ENCODE measurements at regions not wholly inside any gene's neighbourhood (a gene's known extent, or its start where the extent isn't known, plus 50 kb on each side); places are given as distances from the start of the nearest gene placed in this dataset.

GRCh38 chr4:176587920-176588319 is 204.8 kb downstream of the VEGFC start:
- TF ChIP-seq, protein P1, sequence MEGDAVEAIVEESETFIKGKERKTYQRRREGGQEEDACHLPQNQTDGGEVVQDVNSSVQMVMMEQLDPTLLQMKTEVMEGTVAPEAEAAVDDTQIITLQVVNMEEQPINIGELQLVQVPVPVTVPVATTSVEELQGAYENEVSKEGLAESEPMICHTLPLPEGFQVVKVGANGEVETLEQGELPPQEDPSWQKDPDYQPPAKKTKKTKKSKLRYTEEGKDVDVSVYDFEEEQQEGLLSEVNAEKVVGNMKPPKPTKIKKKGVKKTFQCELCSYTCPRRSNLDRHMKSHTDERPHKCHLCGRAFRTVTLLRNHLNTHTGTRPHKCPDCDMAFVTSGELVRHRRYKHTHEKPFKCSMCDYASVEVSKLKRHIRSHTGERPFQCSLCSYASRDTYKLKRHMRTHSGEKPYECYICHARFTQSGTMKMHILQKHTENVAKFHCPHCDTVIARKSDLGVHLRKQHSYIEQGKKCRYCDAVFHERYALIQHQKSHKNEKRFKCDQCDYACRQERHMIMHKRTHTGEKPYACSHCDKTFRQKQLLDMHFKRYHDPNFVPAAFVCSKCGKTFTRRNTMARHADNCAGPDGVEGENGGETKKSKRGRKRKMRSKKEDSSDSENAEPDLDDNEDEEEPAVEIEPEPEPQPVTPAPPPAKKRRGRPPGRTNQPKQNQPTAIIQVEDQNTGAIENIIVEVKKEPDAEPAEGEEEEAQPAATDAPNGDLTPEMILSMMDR (conservative IDR thresholded peaks at IDR 0.05): no peak
- no peak overlapping the region for H3K27ac ChIP-seq

GRCh38 chr4:176588436-176588835 is 204.3 kb downstream of the VEGFC start:
- TF ChIP-seq, protein P1 (conservative IDR thresholded peaks at IDR 0.05): no peak

GRCh38 chr4:176592976-176593670 is 199.6 kb downstream of the VEGFC start:
- TF ChIP-seq, protein P1 (conservative IDR thresholded peaks at IDR 0.05): no peak
- H3K27ac ChIP-seq: no peak overlapping the region

More at GRCh38 chr4:176588436-176588835, 204.3 kb downstream of the VEGFC start:
- no peak overlapping the region for H3K27ac ChIP-seq

DNA sequence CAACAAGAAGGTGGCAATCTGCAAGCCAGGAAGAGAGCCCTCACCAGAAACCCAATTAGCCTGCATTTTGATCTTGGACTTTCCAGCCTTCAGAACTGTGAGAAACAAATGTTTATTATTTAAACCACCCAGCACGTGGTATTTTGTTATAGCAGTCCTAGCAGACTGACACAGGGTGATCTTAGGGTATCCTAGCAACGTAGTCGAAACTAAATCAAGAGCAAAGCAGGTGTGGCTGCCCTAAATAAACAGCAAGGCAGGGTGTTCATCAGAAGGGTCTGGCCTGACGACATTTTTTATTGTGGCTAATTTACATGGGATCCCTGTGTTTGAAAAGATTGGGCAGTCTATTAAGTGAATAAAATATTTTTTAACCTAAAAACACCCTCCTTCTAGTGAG is 198.8 kb downstream of the VEGFC start:
- TF ChIP-seq, protein P1 (conservative IDR thresholded peaks at IDR 0.05): no peak
- H3K27ac ChIP-seq: no peak overlapping the region

DNA sequence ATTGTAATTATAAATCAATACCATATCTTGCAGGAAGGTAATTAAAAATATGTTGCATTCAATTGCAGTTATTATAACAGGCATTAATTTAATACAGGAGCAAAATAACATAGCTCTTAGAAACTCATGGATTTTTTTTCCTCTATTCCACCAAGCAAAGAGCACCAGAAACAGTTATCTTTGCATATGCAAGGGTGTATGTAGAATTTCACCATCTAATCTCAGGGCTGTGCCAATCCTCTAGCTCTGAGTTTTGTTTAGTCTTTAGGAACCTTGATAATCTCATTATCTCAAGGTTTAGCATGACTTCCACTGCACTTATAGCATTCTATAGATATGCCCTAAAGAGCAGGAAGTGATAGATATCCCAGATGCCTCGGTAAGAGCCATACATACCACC is 197.5 kb downstream of the VEGFC start:
- TF ChIP-seq, protein P1 (conservative IDR thresholded peaks at IDR 0.05): no peak
- no peak overlapping the region for H3K27ac ChIP-seq

DNA sequence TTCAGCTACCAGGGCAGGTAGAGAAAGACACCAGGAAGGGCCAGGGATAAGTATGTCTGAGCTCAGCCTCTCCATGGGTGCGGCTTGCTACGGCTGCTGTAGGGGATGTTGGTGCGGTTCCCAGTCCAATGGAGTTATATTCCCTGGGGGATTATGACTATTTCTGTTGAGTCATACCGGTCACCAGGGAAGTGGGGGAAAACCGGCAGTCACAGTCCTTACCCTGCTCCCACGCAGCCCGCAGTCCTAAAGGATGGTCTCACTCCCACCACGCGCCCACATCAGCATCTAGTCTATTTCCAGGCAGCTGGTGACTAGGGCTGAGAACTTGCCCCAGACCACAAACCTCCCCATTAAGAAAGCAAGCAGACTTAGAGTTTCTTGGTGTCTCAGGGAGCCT is 191.6 kb downstream of the VEGFC start:
- H3K27ac ChIP-seq: no peak overlapping the region
- TF ChIP-seq, protein P1 (conservative IDR thresholded peaks at IDR 0.05): no peak

- H3K27ac ChIP-seq: no peak overlapping the region
- TF ChIP-seq, protein P1 (conservative IDR thresholded peaks at IDR 0.05): no peak
Observed at GRCh38 chr4:176607807-176608206, 184.9 kb downstream of the VEGFC start.

Data from VCaP (cell line).